B cell (primary cell): ENCODE measurements at regions not wholly inside any gene's neighbourhood (a gene's known extent, or its start where the extent isn't known, plus 50 kb on each side); places are given as distances from the start of the nearest gene placed in this dataset.

Experiments
- ATAC-seq: fragments of 200-7000 bp; cut with Tn5 transposase; one replicate; pipeline ENCODE4 v1.10.0; 2021; ENCODE audit warnings: low read depth, mild to moderate bottlenecking, moderate number of reproducible peaks, moderate library complexity
- CTCF ChIA-PET: fragments of 350-600 bp; sonication (Branson Sonifier 250); formaldehyde crosslinking; loops from one replicate; lab custom pipeline; 2021; ENCODE audit warnings: antibody characterized with exemption, inconsistent platforms; lab: Charles Lee
- POLR2A ChIA-PET: fragments of 350-600 bp; sonication (Branson Sonifier 250); formaldehyde crosslinking; loops from one replicate; lab custom pipeline; 2021; ENCODE audit warnings: antibody characterized with exemption; lab: Charles Lee
- DNase-seq: peaks from one replicate; pipeline ENCODE4 v3.0.0; 2013
- H2AFZ ChIP-seq: 2 replicates; pipeline ENCODE4 v1.6.1; 2012; ENCODE audit warnings: mild to moderate bottlenecking, low read depth, low read length; ENCODE audit not compliant: insufficient read depth, poor library complexity, severe bottlenecking
- H3K27ac ChIP-seq, 2 donors: 1 replicate in 1 of 2; 2 replicates in 1 of 2; pipeline ENCODE4 v1.5.1; 2012 to 2013; ENCODE audit warnings: low read length in 2 of 2, mild to moderate bottlenecking in 2 of 2, moderate library complexity in 1 of 2
- H3K27me3 ChIP-seq, 4 experiments: fragments of 200-600 bp in 1 of 4; sonication (generic) in 1 of 4; replicated peaks in 1 of 4; 1 replicate in 2 of 4; 2 replicates in 2 of 4; pipeline versions ENCODE4 v1.6.1 to v1.7.0; 2013 to 2016; ENCODE audit warnings: low read length in 3 of 4, mild to moderate bottlenecking in 2 of 4, mixed read lengths in 1 of 4, moderate library complexity in 1 of 4; ENCODE audit not compliant: insufficient read depth in 4 of 4, control insufficient read depth in 3 of 4; ENCODE audit errors: control extremely low read depth in 1 of 4
- H3K36me3 ChIP-seq, 2 experiments: replicated peaks in 1 of 2; 1 replicate in 1 of 2; 2 replicates in 1 of 2; pipeline versions ENCODE4 v1.6.1 to v1.7.1; 2013; ENCODE audit warnings: low read length in 1 of 2; ENCODE audit not compliant: insufficient read depth in 2 of 2, control insufficient read depth in 1 of 2; ENCODE audit errors: control extremely low read depth in 1 of 2, extremely low read depth in 1 of 2
- H3K4me1 ChIP-seq, 2 donors: fragments of 200-600 bp in 1 of 2; sonication (generic) in 1 of 2; 1 replicate in 1 of 2; 2 replicates in 1 of 2; pipeline versions ENCODE4 v1.5.1 to v1.6.1; 2013 to 2017; ENCODE audit warnings: low read length in 2 of 2; ENCODE audit not compliant: control insufficient read depth in 2 of 2, insufficient read depth in 2 of 2
- H3K4me2 ChIP-seq: replicated peaks from 2 replicates; pipeline ENCODE3; 2012; ENCODE audit warnings: mild to moderate bottlenecking, low read depth, low read length; ENCODE audit not compliant: poor library complexity, severe bottlenecking
- H3K4me3 ChIP-seq, 5 experiments: fragments of 200-600 bp in 1 of 5; sonication (generic) in 1 of 5; 1 replicate in 3 of 5; 2 replicates in 2 of 5; pipeline versions ENCODE4 v1.5.1 to v1.7.0; 2011 to 2016; ENCODE audit warnings: low read length in 4 of 5, mild to moderate bottlenecking in 4 of 5, low read depth in 2 of 5, control low read depth in 1 of 5, moderate library complexity in 1 of 5; ENCODE audit not compliant: insufficient read depth in 1 of 5; ENCODE audit errors: control extremely low read depth in 1 of 5, extremely low read depth in 1 of 5
- H3K79me2 ChIP-seq: fragments of 200-600 bp; sonication (generic); one replicate; pipeline ENCODE4 v1.6.0; 2016; ENCODE audit warnings: low read length; ENCODE audit not compliant: control insufficient read depth, insufficient read depth
- H3K9ac ChIP-seq: fragments of 200-600 bp; sonication (generic); 2 replicates; pipeline ENCODE4 v1.6.1; 2017; ENCODE audit warnings: mild to moderate bottlenecking, low read length, moderate library complexity
- H3K9me3 ChIP-seq, 3 donors: one replicate each; pipeline versions ENCODE4 v1.6.1 to v1.7.1; 2013; ENCODE audit warnings: low read length in 2 of 3; ENCODE audit not compliant: control insufficient read depth in 2 of 3, insufficient read depth in 1 of 3; ENCODE audit errors: control extremely low read depth in 1 of 3
- H4K20me1 ChIP-seq: 2 replicates; pipeline ENCODE4 v1.6.0; 2012; ENCODE audit warnings: mild to moderate bottlenecking, low read length; ENCODE audit not compliant: insufficient read depth, control insufficient read depth, poor library complexity, severe bottlenecking
- H3K27ac Mint-ChIP-seq: one replicate; pipeline ENCODE4 v1.8.0; 2021; ENCODE audit warnings: mixed read lengths
- H3K27me3 Mint-ChIP-seq: one replicate; pipeline ENCODE4 v1.8.0; 2021; ENCODE audit warnings: mixed read lengths
- H3K4me1 Mint-ChIP-seq: one replicate; pipeline ENCODE4 v1.8.0; 2021; ENCODE audit warnings: mixed read lengths
- H3K4me3 Mint-ChIP-seq: one replicate; pipeline ENCODE4 v1.8.0; 2021; ENCODE audit warnings: mixed read lengths
- H3K9me3 Mint-ChIP-seq: one replicate; pipeline ENCODE4 v1.8.0; 2022; ENCODE audit warnings: mixed read lengths; ENCODE audit not compliant: insufficient read depth
- EZH2 ChIP-seq: IDR thresholded peaks from 2 replicates; pipeline ENCODE4 v1.6.1; 2012; ENCODE audit warnings: borderline replicate concordance, low read depth, mild to moderate bottlenecking, moderate library complexity, low read length; ENCODE audit not compliant: insufficient read depth, poor library complexity, severe bottlenecking
- WGBS: methylation state at CpG from one replicate; pipeline ENCODE4 v1.1.5; 2013; ENCODE audit warnings: missing lambda C conversion rate; ENCODE audit not compliant: insufficient coverage; 5-methylcytosine and 5-hydroxymethylcytosine counted together
- intact Hi-C: fragments of 100-400 bp; cut with micrococcal nuclease; formaldehyde crosslinking; loops from one replicate; pipeline ENCODE4 v1.10.0; 2022
- TF ChIP-seq, protein P1 (sequence below): fragments of 200-600 bp; IDR thresholded peaks from one replicate; pipeline ENCODE4 v1.8.0; 2022; ENCODE audit warnings: antibody characterized with exemption, mild to moderate bottlenecking

DNA sequence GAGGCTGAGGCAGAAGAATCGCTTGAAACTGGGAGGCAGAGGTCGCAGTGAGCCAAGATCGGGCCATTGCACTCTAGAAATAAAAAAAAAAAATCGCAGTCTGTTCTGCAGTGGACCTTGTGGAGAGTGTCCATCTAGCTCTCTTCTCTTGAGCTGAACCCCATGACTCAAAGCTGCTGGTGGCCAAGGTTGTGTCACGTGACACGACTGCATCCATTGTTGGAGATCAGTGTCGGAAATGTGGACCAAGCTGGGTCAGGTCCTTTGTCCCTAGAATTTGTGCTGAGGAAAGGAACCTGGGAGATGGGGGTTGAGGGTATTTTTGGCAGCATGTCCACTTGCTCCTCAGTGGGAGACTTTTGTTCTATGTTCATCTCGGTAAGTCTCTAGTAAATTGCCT lies 564.8 kb upstream of the CDH4 start:
- ATAC-seq (no peak), DNase-seq (no peak)
- ChIA-PET CTCF (no interaction called here), POLR2A (no interaction called here)
- H3K36me3 ChIP-seq, result no peaks in the 10 kb centered on the region
- no peak overlapping the region for H3K9ac ChIP-seq
- no peak overlapping the region for H3K27ac Mint-ChIP-seq
- no peaks in the 10 kb centered on the region for H3K27me3 ChIP-seq
- H3K4me1 Mint-ChIP-seq, result no peaks in the 10 kb centered on the region
- H3K27ac ChIP-seq, result no peak overlapping the region
- 90% methylated on average over 7 of the region's 8 CpGs for WGBS
- no peak overlapping the region for H2AFZ ChIP-seq
- H3K4me3 ChIP-seq, result no peak overlapping the region
- no peaks in the 10 kb centered on the region for H3K4me1 ChIP-seq
- no peak overlapping the region for H3K4me2 ChIP-seq
- intact Hi-C loops, result no loop called here
- H3K79me2 ChIP-seq, result no peaks in the 10 kb centered on the region
- H3K9me3 Mint-ChIP-seq, result no peaks in the 10 kb centered on the region
- peaks cover 0 to 15% (median 0%) of the 10 kb centered on the region in 3 donors for H3K9me3 ChIP-seq
- no peak for TF ChIP-seq EZH2
- TF ChIP-seq, protein P1, sequence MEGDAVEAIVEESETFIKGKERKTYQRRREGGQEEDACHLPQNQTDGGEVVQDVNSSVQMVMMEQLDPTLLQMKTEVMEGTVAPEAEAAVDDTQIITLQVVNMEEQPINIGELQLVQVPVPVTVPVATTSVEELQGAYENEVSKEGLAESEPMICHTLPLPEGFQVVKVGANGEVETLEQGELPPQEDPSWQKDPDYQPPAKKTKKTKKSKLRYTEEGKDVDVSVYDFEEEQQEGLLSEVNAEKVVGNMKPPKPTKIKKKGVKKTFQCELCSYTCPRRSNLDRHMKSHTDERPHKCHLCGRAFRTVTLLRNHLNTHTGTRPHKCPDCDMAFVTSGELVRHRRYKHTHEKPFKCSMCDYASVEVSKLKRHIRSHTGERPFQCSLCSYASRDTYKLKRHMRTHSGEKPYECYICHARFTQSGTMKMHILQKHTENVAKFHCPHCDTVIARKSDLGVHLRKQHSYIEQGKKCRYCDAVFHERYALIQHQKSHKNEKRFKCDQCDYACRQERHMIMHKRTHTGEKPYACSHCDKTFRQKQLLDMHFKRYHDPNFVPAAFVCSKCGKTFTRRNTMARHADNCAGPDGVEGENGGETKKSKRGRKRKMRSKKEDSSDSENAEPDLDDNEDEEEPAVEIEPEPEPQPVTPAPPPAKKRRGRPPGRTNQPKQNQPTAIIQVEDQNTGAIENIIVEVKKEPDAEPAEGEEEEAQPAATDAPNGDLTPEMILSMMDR, result no peak
- H3K4me3 Mint-ChIP-seq, result no peak overlapping the region
- H3K27me3 Mint-ChIP-seq, result no peaks in the 10 kb centered on the region
- H4K20me1 ChIP-seq, result no peaks in the 10 kb centered on the region

DNA sequence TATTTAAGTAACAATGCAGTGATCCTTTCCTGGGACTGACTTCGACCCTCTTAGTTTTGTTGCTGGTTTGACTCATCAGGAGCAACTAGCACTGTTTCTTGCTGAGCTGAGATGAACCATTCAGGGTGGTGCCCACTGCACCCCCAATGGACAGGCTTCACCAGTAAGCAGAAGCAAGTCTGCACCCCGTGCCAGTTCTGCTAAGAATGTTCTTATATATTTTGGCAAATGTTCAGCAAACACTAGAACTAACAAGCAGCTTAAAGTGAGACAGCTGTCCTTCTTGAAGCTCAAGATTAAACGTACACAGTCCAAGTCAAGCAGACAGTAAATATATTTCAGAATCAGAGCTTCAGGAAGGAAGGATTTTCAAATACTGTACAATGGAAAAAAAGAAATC lies 561.3 kb upstream of the CDH4 start:
- ChIA-PET CTCF (no interaction called here), POLR2A (no interaction called here)
- Mint-ChIP-seq H3K27ac (no peak overlapping the region), H3K4me1 (no peaks in the 10 kb centered on the region), H3K27me3 (no peaks in the 10 kb centered on the region), H3K4me3 (no peak overlapping the region), H3K9me3 (no peaks in the 10 kb centered on the region)
- peaks cover 0 to 5% (median 0%) of the 10 kb centered on the region in 3 donors for H3K9me3 ChIP-seq
- H4K20me1 ChIP-seq, result no peaks in the 10 kb centered on the region
- H3K9ac ChIP-seq, result no peak overlapping the region
- no peak for TF ChIP-seq EZH2
- TF ChIP-seq, protein P1, result no peak
- no peaks in the 10 kb centered on the region for H3K79me2 ChIP-seq
- DNase-seq (no peak), ATAC-seq (no peak)
- H3K27me3 ChIP-seq, result no peaks in the 10 kb centered on the region
- H3K4me3 ChIP-seq, result no peak overlapping the region
- H2AFZ ChIP-seq, result no peak overlapping the region
- WGBS, result 27% methylated on average over 2 of the region's 3 CpGs
- no peak overlapping the region for H3K27ac ChIP-seq
- no peaks in the 10 kb centered on the region for H3K4me1 ChIP-seq
- no peak overlapping the region for H3K4me2 ChIP-seq
- no peaks in the 10 kb centered on the region for H3K36me3 ChIP-seq
- intact Hi-C loops, result no loop called here
